IPS-NIHi11 (cell line): ENCODE measurements at regions not wholly inside any gene's neighbourhood (a gene's known extent, or its start where the extent isn't known, plus 50 kb on each side); places are given as distances from the start of the nearest gene placed in this dataset.

ENCODE experiments used
- DNase-seq: peaks from one replicate; pipeline ENCODE4 v3.0.0; 2012; ENCODE audit warnings: mixed read lengths, low spot score

DNA sequence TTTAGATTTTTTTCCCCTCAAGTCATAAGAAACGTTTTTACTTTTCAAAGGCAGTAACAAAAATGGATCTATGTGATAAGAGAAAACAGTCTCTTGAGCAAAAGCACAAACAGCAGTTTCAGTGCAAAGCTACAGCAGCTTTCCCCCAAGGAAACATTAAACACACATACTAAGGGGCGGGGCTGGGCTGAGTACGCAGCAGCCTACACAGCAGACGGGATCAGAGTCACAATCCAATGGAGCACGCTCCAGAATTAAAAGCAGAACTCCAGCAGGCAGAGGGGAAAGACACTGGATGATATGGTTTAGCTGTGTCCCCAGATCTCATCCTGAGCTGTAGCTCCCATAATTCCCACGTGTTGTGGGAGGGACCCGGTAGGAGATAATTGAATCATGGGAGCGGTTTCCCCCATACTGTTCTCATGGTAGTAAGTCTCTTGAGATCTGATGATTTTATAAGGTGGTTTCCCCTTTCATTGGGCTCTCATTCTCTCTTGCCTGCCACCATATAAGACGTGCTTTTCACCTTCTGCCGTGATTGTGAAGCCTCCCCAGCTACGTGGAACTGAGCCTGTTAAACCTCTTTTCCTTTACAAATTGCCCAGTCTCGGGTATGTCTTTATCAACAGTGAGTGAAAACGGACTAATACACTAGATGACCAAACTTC, 116.2 kb upstream of the SLCO3A1 start:
- DNase-seq = no peak

DNA sequence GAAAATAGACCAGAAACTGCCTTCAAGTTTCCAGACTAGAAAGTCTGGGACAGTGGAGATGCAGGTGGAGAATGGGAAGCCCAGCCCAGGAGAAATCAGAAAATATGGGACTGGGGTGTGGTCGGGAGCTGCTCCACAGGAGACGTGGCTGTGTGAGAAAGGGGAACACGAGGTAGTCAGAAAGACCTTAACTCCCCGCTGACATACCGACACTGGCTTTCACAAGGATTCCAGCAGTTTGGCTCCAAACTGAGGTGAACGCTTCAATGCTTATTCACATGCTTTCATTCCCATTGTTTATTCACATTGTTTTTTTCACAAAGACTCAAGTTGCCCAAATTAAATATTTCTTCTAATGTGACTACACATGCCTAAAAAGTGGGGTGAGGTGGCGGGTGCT, 111.5 kb upstream of the SLCO3A1 start:
- no peak for DNase-seq

DNA sequence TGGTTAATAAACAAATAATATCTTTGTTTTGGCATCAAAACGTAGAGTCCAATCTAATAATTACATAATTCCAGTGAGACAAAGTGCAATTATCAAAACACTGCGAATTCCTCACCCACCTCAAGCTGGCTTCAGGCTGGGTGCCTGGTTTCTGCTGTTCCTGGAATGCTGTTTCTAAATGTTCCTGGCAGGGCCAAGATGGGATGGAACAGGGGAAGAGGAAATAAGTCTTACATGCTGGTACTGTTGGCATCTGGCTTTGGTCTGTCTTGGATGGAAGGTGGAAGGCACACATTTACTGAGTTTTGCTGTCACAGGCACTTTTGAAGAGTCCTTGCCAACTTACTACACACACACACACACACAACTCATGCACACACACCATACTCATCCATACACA, 101.9 kb upstream of the SLCO3A1 start:
- DNase-seq = no peak

DNA sequence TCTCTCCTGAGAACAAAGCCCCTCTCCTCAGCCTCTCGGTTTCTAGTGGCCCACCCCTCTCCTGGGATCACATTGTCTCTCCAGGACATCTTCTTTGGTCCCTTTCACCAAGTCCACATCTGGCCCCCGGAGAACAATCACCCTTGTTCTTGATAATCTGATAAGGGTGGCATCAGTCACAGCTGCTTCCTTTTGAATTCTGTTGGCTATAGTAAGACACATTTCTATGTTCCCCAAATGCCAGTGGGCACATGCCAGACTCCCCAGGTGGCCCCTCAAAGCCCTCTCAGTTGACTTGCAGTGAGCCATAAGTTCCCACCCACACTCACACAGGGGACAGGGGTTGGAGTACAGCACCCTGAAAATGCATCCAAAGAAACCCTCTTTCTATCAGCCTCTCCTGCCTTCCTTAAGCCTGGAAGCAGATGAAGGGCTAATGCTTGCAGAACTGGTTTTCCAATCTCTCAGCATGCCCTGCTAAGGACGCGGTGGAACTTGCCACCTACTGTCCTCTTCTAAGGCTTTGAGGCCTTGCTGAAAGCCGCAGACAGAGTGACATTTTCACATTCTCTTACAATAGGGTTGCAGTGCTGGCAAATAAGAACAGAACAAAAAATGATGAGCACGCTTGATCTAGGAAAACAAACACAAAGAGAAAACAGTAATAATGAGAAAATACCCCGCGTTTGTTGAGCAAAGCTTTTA, 101.3 kb upstream of the SLCO3A1 start:
- no peak for DNase-seq

DNA sequence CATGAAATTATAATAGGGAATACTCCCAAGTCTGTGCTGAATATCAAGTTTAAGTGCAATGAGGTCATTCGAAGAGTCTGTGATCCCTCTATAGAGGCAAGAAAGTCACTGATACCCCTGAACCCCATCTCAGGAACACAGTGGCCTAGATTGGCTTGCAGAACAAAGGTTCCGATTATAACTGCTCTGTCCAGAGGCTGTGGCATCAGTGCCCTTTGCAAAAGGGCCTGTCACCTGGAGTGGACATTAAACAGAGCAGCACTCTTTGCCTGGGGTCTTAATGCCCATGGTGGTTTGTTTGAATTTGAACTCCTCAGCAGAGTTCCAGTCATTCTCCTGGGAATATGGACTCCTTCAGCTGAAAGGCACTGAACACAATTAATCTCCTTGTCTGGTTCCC, 93.9 kb upstream of the SLCO3A1 start:
- no peak for DNase-seq

DNA sequence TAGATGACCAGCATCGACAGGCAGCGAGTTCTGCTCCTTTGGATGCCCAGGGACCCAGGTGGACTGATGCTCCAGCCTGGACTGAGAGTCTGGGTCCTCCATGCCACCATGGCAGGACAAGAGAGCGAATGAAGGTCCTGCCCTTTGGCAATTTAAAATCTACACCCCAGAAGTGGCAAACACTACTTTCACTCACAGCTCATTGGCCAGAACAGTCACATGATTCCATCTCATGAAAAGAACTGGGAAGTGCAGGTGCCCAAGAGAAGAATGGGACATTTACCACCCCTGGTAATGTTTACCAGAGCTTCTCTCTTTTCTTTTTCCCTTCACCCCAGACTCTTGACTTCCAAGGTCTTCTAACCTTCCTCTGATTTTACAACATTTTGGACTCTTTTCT, 87.8 kb upstream of the SLCO3A1 start:
- no peak for DNase-seq

DNA sequence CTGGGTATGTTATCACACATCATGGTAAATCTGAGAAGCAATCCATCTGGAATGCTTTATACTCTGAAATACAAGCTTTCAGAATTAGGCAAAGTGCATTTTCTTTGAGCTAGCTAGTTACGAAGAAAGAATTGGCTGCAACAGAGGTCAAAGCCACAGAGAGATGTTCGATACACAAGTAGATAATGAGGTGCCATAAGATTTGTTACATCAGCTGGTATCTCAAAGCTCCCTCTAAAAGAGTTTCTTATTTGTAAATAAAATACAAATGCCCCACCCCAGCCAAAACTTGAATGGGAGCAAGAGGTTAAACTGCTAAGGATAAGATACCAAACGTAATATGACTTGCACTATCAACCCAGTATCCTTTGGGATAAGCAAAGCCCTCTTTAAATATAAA, 84.0 kb upstream of the SLCO3A1 start:
- no peak for DNase-seq

DNA sequence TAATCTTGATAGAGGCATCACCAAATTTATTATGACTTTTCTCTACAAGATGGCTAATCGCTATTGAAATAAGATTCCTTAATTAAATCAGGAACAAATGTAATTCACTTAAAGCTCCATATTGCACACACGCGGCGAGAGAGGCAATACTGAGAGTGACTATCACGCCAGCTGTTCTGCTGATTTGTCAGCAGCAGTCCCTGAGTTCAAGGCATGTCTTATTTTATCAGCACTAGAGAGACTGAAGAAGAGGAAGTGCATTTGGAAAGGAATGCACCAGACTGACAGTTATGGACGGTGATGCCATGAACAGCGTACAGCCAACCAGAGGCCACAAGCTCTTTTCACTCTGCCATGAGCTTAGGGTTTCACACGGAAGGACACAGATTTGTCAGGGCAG, 83.6 kb upstream of the SLCO3A1 start:
- no peak for DNase-seq

DNA sequence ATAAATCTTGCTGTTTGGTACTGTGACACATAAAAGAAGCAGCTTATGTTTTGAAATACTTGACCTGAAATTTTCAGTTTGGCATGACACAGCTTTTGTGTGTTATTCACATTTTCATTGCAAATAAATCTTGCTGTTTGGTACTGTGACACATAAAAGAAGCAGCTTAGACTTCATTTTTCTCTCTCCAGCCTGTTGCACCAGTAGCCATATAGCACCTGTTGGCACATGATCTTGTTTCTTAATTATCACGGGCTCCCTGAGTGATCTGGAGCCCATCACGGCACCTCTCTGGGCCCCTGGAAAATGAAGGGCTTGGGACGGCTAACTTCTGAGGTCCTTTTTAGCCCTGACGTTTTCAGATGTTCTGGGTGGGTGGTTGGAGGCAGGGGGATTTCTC, 77.4 kb upstream of the SLCO3A1 start:
- no peak for DNase-seq

DNA sequence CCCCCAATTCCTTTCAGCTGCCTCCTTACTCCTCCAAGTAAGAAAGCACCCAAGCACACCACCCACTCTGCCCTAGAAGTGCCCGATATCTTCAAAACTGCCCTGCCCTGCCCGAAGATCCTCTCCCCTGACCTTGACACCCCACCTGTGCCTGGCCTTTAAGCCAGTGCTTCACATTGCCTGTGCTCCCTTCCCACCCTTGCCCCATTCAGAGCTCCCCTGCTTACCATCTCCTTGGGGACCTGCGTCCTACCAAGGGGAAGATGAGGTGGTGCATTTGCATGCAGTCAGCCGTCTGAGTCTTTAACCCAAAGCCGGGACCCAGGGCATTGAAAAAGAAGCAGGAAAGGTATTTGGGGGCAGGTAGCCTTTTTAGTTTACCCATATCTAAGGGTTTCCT, 73.5 kb upstream of the SLCO3A1 start:
- DNase-seq = no peak

DNA sequence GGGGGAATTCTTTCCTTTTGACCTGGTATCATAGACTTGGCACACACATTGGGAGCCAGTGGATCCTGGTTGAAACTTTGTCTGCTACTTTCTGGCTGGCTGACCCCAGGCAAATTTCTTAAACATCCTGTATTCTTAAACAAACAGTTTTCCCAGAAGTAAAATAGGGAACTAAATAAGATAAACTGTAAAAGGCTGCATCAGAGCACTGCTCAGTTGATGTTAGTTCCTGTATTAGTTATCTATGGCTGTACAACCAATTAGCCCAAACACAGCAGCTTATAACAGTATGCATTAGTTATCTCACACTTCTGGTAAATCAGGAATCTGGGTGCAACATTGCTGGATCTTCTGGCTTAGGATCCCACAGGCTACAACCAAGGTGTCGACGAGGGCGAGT, 73.1 kb upstream of the SLCO3A1 start:
- DNase-seq = no peak

DNA sequence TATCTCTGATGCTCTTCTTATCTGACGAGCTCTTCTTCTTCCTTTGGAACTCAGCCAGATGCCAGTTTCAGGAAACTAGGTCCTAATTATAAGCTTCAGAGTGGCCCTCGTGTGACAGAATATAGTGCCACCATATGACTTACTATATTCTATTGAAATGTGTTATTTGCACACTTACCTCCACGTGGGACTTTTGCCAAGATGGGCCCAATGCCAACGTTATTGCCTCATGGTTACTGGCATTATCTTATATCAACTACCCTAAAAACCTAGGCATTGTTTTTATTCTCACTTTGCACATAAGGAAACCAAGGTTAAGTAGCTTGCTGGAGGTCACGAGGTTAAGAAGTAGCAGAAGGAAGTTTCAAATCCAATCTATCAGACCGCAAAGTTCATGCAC, 71.3 kb upstream of the SLCO3A1 start:
- no peak for DNase-seq

DNA sequence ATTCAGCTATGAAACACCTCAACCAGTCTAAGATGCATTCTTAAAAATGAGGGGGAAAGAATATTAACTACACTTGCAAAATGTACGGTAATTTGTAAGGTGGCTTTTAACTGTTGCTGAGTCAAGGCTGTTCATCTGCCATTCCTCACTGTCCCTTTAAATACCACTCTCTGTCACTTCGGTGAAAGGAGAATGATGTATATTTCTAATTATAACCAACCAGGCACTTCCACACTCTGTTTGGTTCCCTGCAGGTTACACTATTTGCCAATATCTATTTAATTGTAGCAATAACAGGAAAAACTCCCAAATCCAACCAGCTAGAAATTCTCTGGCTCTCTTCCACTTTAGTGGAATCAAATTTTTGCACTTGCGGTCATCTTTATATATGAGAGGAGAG, 70.5 kb upstream of the SLCO3A1 start:
- DNase-seq = no peak

DNA sequence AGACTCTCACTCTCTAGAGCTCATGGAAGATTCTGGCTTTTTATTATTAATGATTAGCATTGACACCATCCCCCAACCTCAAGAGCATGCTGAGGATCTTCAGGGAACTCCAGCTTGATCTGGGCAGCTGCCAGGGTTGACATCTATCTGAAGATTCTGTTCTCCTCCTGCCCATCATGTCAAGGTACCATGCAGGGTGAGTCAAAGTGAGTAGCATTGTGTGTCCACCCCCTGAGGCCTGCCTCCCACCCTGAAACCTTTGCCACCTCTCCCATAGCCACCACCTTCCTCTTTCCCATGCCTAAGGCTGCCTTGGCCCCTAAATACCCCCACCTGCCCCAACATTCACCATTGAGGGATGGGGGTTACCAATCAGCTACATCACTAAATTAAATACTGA, 70.1 kb upstream of the SLCO3A1 start:
- DNase-seq = no peak

DNA sequence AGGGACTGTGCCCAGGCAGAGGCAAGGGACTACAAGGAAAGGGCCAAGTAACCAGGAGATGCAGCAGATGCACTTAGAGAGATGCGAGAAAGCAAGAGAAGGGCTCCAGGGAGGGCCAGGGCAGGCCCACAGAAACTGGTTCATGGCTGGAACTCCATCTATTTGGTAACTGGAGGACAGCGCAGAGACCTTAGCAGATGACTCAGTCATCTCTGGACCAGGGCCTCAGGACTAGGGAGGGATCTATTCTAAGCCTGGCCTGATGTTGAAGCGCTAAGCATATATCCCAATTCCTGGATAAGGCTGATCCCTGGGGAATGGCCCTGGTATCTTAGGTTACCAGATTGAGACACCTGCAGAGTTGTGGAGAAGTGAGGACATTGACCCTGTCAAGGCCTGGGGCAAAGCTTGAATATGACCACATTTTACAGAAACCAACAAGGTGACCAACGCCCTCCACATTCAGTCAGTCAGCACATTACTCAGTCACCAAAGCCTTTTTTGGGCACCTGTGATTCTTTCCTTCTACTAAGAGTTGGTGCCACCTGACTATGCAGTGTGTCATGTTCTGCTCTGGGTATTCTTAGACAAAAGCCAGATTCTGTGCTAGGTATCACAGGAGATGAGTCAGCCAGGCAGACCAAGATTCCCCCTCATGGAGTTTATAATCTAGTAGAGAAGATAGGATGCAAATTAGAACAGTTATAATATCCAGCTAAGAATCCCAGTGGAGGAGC, 68.4 kb upstream of the SLCO3A1 start:
- DNase-seq = no peak

DNA sequence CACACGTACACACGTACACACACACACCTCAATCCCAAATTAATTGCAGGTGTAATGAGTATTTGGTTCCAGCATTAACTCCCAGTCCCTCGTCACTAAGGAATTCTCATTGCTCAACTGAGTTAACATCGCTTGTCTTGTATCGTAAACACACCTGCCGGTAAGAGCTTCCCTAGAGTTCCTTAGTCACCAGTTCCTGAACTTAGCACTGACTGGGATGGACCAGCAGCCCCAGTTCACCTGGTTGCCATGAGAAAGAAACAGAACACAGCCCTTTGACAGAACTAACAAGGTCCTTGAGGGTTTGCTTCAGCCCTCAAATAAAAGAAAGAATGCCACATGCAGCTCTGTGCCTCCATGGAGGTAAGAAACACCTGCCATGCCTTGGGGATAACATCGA, 66.3 kb upstream of the SLCO3A1 start:
- DNase-seq = no peak

DNA sequence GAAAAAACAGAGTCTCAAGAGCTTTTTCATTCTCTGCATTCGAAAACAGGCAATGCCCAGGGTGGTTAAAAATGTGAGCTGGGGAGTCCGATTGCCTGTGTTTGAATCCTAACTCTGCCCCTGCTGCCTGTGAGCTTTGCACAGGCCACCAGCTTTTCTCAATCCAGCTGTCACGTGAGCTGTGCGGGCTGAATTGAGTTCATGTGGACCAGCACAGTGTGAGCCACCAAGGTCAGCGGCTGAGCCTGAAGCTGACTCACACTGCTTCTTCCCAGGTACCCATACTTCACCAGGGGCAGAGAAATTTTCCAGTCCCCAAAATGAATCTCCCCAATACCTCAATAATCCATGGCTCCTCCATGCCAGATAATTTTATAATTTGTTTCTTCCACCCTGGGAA, 64.4 kb upstream of the SLCO3A1 start:
- no peak for DNase-seq

DNA sequence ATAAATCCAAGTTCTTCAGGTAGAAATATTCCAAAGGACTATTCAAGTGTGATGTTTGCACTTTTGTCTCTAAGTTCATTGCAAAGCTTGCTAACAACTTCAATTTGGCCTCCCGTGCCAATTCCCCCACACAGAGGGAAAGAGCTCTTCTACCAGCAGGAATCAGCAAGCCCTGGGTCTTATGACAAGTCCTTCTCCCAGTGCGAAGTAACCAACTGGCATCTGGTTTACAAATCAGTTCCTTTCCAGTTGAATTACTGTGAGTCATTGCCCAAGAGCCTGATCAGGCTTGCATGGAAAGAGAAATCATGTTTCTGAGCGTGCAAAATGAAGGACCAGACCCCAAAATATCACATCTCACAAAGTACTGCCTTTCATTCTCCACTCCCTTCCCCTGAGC, 62.7 kb upstream of the SLCO3A1 start:
- DNase-seq = no peak

DNA sequence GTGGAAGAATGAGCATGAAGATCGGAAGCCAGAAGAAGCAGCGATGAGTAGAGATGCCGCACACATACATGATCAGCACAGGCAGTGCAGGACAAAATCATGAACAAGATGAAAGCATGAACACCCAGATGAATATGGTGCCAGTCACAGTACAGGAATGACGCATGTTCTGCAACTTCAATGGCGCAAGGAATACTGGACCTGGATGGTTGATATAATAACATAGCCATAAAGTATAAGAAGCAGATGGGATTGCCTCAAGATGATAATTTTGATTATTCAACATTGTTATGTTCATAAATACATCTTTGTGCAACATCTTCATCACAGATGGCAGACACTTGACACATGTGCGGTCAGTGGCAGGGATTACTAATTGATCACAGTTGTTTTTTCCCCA, 59.7 kb upstream of the SLCO3A1 start:
- DNase-seq = no peak

DNA sequence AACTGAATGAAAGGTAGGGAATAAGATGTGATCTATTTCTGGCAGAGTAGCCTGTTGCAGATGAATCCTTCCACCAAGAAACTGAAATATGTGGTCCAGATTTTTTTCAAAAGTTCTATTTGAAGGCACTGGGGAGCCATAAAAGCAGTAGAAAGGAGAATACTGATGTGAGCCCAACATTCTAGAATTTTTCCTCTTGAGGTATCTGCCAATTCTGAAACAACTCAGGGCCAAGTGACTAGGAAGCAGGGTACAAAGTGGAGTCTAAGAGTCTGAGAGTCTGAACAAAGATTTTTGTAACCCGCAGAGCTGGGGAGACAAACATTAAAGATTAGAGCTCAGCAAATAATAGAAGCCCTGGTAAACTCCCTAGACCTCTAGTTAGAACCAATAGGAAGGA, 58.3 kb upstream of the SLCO3A1 start:
- DNase-seq = no peak

DNA sequence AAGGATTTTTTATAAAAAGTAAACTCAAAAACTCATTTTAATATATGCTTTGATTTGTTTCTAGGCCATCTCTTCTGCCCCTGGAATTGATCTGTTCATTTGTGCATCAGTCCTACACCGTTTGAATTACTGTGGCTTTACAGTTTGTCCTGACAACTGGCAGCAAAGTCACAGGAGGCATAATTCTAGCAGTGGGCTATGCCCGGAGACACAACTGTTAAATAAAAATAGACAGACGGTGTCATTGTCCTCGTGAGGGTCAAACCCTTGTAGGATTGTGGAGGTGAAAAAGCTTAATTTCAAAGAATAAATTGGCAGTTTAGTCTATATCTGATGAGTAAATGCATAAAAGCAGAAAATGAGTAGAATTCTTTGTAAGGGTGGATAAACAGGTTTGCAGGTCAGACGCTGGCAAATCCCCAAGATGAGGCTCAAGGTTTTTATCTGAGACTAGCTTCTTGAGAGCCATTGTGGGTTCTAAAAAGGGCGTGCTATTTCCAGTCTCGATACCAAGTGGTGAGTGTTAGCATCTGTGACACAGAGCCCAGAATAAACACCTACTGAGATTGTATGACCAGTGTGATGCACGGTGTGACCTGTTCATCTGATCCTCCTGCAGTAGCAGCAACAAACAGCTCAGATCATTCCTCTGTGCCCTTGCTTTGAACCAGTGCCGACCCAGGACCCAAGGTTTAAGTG, 51.5 kb upstream of the SLCO3A1 start:
- DNase-seq = no peak

DNA sequence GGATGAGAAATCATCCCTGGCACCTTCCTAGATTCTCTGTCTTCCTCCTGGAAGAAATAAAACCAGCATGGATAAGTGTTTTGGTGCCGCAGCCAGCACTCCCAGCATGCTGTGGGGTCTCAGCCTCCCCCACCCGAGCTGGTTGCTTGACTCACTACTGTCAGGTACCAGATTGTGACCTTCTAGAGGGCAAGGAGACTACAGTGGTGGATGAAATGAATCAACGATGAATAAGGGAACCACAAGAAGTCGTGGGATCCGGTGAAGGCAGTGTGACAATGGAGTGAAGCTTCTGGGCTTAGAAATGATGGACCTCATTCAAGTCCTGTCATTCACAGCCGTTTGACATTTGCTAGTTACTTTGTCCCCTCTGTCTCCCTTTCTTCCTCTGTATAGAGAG, 50.2 kb upstream of the SLCO3A1 start:
- no peak for DNase-seq
